Activated CD4-positive, CD25-positive, alpha-beta regulatory T cell treated with anti-CD3 and anti-CD28 coated beads, Interleukin-2, amount 50 U/mL, for 24 hours (primary cell): ENCODE measurements at regions not wholly inside any gene's neighbourhood (a gene's known extent, or its start where the extent isn't known, plus 50 kb on each side); places are given as distances from the start of the nearest gene placed in this dataset.
"Not testable (repeated sequence)": the region's sequence is repeated elsewhere in the genome, so short reads cannot be mapped to it uniquely, and the experiment has no call there.

Source experiments
- ATAC-seq, 2 donors: fragments of 150-1000 bp; cut with Tn5 transposase; one replicate each; pipeline ENCODE4 v1.10.0; 2021; ENCODE audit warnings: mild to moderate bottlenecking in 1 of 2, moderate library complexity in 1 of 2

GRCh38 chr2:176574484-176575236 is 305.4 kb downstream of the MTX2 start:
- ATAC-seq: no peak

- ATAC-seq: no peak
These were observed 306.0 kb downstream of the MTX2 start for GRCh38 chr2:176575237-176575744.

GRCh38 chr2:176577054-176577453 is 307.8 kb downstream of the MTX2 start:
- no peak for ATAC-seq

DNA sequence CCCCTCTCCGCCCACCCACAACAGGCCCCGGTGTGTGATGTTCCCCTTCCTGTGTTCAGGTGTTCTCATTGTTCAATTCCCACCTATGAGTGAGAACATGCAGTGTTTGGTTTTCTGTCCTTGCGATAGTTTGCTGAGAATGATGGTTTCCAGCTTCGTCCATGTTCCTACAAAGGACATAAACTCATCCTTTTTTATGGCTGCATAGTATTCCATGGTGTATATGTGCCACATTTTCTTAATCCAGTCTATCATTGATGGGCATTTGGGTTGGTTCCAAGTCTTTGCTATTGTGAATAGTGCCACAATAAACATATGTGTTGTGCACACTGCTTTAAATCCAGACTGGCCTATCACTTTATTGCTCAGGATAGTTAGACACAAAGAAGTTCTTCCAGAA is 309.1 kb downstream of the MTX2 start:
- not testable (repeated sequence) for ATAC-seq

DNA sequence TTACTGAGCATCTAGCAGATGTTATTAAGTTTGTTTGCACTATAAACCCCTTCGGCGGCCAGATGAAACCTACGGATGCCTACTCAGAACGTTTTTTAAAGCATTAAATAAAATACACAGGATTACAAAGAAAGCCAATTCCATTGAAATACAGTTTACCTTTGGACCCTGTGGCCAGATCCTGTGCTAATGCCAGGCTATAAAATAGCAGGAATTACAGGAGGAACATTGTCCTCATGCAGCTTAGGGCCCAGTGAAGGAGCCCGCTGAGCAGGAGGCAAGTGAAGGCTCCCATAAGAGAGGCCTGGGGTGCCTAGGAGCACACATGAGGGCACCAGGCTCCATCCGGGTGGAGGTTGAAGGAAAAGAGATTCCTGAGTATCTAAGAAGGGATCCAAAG is 310.4 kb downstream of the MTX2 start:
- no peak for ATAC-seq

DNA sequence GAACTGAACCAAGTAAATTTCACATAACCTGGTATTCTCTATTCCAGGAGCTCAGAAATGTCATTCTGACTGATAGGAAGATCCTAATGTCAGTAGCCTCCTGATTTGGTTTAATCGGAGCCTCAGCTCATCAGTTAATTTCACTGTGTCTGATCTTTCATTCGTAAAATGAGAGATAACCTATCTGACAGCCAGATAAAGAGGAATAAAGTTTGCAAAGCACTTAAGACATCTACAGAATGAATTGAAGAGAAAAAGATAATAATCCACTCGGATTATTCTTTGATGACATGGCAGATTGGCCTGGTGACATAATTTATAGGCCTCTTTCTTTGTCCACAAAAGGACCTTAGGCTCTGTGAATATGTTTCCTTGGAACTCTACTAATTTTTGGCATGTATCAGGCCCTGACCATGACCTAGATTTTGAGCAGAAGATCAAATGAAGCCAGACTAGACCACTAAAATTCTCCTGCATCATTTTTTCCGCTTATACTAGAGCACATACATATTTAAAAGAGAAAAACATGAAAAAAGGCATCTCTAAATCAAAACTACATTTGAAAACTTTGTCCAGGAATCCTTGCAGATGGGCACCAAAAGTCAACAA is 312.4 kb downstream of the MTX2 start:
- no peak for ATAC-seq

DNA sequence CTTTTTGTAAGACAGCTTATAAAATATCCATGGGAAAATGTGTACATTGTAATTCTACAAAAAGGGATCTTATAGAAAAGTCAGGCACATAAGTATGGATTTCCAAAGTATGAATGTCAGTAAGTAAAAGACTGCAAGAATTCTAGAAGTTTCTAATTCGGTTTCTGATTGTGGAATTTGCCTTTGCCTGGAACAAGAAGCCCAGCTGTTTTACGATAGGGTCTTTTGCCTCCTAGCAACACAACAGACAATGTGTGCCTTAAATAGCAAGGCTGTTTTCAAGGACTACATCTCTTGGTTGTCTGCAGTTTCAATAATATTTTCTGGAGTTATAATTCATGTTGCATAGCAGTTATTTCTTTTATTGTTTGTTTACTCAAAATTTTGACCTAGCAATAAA is 312.9 kb downstream of the MTX2 start:
- ATAC-seq: no peak

- ATAC-seq: no peak
These were observed 313.8 kb downstream of the MTX2 start for GRCh38 chr2:176582990-176583481.

GRCh38 chr2:176583607-176584006 is 314.4 kb downstream of the MTX2 start:
- ATAC-seq: no peak

DNA sequence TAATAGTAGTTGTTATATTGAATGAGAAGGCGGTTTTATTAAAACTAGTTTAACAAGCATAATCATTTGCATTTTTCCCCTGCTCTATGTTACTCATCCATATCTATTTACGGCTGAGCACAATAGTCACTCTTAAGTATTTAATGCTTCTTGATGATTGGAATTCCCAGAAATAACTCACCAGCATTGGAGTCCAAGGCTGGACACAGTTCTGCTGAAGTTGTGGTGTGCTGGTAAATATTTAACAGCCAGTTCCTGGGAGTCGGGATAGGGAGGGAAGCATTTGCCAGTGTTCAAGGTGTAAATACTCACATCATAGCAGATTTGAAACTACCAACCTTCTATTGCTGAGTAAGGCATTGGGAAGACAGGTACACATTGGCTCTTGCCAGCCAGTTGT is 315.1 kb downstream of the MTX2 start:
- ATAC-seq: no peak

GRCh38 chr2:176585291-176585690 is 316.0 kb downstream of the MTX2 start:
- no peak for ATAC-seq

DNA sequence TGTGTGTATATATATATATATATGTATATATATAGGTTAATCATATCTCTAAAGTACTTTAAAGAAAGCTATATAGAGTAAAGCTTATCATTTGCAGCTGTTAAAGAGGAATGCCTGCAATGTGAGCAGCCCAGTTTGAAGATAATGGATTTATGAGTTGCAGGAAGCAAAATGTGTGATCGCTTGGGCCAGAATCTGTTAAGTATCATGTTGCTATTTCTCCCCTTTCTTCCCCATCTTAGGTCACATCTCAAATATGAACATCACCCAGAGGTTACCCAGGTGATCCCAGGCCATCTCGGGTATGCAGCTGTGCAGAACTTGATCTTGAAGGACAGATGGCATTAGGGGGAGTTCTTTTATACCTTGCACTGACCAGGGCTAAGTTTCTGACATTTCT is 316.5 kb downstream of the MTX2 start:
- no peak for ATAC-seq

GRCh38 chr2:176589287-176589686 is 320.0 kb downstream of the MTX2 start:
- no peak for ATAC-seq

DNA sequence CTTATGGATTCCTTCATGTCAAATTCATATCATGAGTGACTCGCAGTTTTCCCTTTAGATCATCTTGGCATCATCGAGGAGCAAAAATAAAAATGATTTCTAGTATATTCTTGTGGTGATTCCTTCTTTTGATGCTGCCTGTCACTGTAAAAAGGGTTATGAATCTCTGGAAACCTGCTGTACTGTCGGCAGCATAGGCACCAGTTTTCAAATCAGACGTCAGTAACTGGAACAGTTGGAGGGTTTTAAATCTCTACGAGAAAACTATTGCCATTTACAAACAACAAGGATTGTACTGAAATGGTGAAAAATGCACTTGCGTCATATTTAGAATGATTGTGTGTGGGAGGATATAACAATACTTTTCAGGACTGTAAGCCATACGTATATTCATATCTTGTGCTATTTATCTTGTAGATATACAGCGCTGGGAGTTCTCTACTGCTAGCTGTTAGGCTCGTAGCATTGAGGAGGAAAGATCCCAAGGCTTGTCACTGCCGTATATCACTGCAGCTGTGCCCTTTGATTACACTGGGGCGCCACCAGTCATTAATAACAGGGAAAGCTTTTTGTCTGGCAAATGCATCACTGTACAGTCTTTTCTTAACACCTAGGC is 320.7 kb downstream of the MTX2 start:
- no peak for ATAC-seq

- ATAC-seq: no peak
These were observed 323.0 kb downstream of the MTX2 start for GRCh38 chr2:176592216-176592615.

- ATAC-seq: no peak
These were observed 326.7 kb downstream of the MTX2 start for GRCh38 chr2:176595986-176596385.

DNA sequence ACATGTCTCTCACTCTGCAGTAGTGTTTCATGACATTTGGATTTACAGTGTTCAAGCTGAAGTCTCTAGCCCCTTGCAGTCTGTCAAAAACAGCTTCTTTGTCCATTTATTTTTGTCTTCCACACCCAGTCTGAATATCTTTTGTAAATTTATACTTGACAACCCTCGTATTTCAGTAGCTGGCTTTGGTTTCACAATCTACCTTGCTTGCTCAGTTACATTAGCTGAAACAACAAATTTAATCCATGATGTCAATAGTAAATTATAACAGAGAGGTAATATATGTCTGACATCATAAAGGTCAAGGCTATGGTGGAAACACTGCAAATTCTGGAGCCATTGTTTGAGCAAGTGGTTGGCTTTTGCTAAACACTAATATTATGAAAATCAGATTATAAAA is 328.7 kb downstream of the MTX2 start:
- ATAC-seq: no peak

DNA sequence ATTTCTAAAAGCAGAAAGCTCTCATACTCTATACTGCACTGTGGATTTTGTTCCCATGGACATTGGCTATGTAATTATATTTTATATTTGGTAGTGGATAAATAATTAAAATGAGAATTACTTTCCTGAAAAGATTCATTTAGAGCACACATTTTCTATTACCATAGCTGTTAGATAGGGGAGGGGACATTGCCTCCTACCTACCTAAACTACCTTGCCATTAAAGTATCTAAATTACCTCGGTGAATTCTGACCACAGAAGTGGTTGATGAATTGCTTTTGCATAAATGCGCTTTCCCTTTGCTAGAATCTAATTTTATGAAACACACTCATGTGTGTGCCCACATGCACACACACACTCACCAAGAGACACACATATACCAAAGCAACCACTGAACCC is 329.1 kb downstream of the MTX2 start:
- no peak for ATAC-seq

DNA sequence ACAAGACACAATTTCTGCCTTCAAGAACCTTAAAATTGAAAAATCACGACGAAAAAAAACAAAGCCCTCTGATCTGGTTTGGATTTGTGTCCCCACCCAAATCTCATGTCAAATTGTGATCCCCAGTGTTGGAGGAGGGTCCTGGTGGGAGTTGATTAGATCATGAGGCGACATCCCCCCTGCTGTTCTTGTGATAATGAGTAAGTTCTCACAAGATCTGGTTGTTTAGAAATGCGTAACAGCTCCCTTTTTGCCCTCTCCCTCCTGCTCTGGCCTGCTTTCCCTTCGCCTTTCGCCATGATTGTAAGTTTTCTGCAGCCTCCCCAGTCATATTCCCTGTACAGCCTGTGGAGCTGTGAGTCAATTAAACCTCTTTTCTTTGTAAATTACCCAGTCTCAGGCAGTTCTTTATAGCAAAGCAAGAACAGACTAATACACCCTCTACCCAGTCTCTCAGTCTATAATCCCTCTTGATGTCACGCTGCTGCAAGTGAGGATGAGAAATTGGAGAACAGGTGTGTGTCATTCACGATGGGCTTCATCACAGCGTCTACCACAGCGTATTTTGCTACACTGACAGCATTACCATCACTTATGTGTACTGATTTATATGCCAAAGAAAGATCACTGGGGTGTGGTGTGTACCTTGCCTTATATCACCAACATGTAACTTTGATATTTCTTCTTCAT is 330.7 kb downstream of the MTX2 start:
- ATAC-seq: no peak

DNA sequence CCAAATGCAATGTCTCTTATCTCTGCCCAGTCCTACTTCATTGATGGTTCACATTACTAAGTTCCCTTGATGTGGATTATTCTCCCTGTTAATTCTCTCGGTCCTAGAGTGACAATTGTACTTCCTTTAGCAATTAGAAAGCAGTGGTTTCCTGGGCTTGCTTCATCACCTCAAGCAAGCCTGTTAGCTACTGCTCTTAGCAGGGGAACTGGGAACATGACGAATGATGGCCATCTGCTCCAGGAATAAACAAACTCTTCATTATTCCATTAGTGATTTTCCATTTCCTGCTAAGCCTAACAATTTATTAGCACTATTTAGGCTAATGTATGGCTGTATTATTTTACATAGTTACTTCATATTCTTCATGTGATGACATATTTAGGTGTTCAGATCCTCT is 331.8 kb downstream of the MTX2 start:
- no peak for ATAC-seq

DNA sequence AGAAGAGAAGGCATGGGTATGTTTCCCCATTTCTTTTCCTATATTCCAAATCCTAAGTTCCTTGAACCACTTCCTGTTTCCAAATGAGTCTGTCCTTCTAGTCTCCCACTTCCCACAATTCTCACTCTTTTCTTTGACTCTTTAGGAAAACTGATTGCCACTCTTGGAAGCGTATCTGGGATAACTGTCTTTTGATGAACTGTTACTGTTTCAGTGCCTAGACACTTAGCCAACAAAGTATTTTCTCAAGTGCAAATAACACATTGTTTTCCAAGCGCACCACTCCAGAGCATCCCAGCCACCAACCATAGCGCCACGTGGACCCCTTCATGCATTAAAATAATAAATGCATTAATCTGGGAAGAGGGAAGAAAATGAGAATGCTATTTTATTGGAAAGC is 342.8 kb downstream of the MTX2 start:
- no peak for ATAC-seq

GRCh38 chr2:176612736-176613135 is 343.5 kb downstream of the MTX2 start:
- ATAC-seq: no peak

- no peak for ATAC-seq
These were observed 344.2 kb downstream of the MTX2 start for GRCh38 chr2:176613323-176613987.
